Transverse colon (tissue), 4 donors: ENCODE measurements at regions not wholly inside any gene's neighbourhood (a gene's known extent, or its start where the extent isn't known, plus 50 kb on each side); places are given as distances from the start of the nearest gene placed in this dataset.

ENCODE experiments used
- CTCF ChIP-seq, 5 experiments: fragments of 200-600 bp in 3 of 5; fragments of 450-650 bp in 2 of 5; sonication (generic) in 3 of 5; IDR thresholded peaks; 1 replicate in 2 of 5; 2 replicates in 3 of 5; pipeline ENCODE4 v1.5.1; 2016 to 2017; ENCODE audit warnings: antibody characterized with exemption in 5 of 5, inconsistent platforms in 3 of 5, mild to moderate bottlenecking in 2 of 5, moderate library complexity in 1 of 5
- EP300 ChIP-seq: sonication (generic); formaldehyde crosslinking; IDR thresholded peaks from one replicate; pipeline ENCODE4 v1.6.1; 2017; ENCODE audit warnings: antibody characterized with exemption, low read depth
- POLR2A ChIP-seq: fragments of 450-650 bp; IDR thresholded peaks from one replicate; pipeline ENCODE4 v1.6.1; 2016; ENCODE audit warnings: antibody characterized with exemption, mild to moderate bottlenecking, moderate library complexity
- POLR2AphosphoS5 ChIP-seq, 3 donors: sonication (generic); formaldehyde crosslinking; IDR thresholded peaks; one replicate each; pipeline ENCODE4 v1.6.1; 2016; ENCODE audit warnings: antibody characterized with exemption in 3 of 3

GRCh38 chr12:107580750-107581618 lies 104.6 kb upstream of the PWP1 start:
- TF ChIP-seq CTCF (IDR thresholded peaks at IDR 0.05), result no peak
- TF ChIP-seq POLR2A, result no peak
- no peak for TF ChIP-seq EP300
- TF ChIP-seq POLR2AphosphoS5 (IDR thresholded peaks at IDR 0.05), result no peak
